MM.1S (cell line): ENCODE measurements at regions not wholly inside any gene's neighbourhood (a gene's known extent, or its start where the extent isn't known, plus 50 kb on each side); places are given as distances from the start of the nearest gene placed in this dataset.

Source experiments
- EZH2phosphoT487 ChIP-seq: fragments of 300-600 bp; sonication (generic); IDR thresholded peaks from 2 replicates; pipeline ENCODE4 v1.6.1; 2018; ENCODE audit warnings: antibody characterized with exemption, low read length
- TF ChIP-seq, protein P1 (sequence below): fragments of 300-600 bp; sonication (generic); IDR thresholded peaks from 2 replicates; pipeline ENCODE4 v1.5.1; 2016; ENCODE audit warnings: antibody characterized with exemption, low read length, mixed read lengths

DNA sequence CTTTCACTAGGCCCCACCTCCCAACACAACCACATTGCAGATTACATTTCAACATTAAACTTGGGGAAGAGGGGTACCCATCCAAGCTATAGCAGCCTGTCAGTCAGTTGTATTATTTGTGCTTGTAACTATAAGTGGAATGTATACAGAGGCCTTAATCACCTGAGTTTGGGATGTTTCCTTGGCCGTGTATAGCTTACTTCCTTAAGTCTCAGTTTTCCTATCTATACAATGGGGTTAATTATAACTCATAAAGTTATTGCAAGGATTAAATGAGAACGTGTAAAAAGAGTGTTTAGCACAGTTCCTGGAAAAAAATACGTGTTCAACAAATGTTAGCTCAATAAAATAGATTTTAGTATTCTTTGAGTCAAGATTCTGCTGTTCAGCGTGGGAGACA, 165.5 kb upstream of the FAM20A start:
- TF ChIP-seq, protein P1, sequence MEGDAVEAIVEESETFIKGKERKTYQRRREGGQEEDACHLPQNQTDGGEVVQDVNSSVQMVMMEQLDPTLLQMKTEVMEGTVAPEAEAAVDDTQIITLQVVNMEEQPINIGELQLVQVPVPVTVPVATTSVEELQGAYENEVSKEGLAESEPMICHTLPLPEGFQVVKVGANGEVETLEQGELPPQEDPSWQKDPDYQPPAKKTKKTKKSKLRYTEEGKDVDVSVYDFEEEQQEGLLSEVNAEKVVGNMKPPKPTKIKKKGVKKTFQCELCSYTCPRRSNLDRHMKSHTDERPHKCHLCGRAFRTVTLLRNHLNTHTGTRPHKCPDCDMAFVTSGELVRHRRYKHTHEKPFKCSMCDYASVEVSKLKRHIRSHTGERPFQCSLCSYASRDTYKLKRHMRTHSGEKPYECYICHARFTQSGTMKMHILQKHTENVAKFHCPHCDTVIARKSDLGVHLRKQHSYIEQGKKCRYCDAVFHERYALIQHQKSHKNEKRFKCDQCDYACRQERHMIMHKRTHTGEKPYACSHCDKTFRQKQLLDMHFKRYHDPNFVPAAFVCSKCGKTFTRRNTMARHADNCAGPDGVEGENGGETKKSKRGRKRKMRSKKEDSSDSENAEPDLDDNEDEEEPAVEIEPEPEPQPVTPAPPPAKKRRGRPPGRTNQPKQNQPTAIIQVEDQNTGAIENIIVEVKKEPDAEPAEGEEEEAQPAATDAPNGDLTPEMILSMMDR = no peak
- TF ChIP-seq EZH2phosphoT487 = no peak
